ENCODE measurements at regions not wholly inside any gene's neighbourhood (a gene's known extent, or its start where the extent isn't known, plus 50 kb on each side); places are given as distances from the start of the nearest gene placed in this dataset.

GRCh38 chr1:229101011-229101871 lies 169.7 kb upstream of the RAB4A start:
- no peak for DNase-seq (ENCODE audit: extremely low spot score)
- ChIA-PET CTCF (interaction anchor here (0.7 to 1.8 kb wide), 2 partner anchors 9 kb away, joined by 3 to 4 read pairs; no protein-coding TSS in a partner anchor), POLR2A (no interaction called here)
- no peak for TF ChIP-seq CTCF (IDR thresholded peaks at IDR 0.05; ENCODE audit: control extremely low read depth, extremely low read depth, low read depth, missing control alignments)

GRCh38 chr1:229102741-229103391 lies 168.0 kb upstream of the RAB4A start:
- POLR2A ChIA-PET, result no interaction called here
- no peak for TF ChIP-seq CTCF (IDR thresholded peaks at IDR 0.05; ENCODE audit: control extremely low read depth, extremely low read depth, low read depth, missing control alignments)
- DNase-seq (ENCODE audit: extremely low spot score), result no peak
- CTCF ChIA-PET, result no interaction called here

GRCh38 chr1:229104654-229105053 lies 166.3 kb upstream of the RAB4A start:
- CTCF ChIA-PET, result no interaction called here
- DNase-seq (ENCODE audit: extremely low spot score), result no peak
- no peak for TF ChIP-seq CTCF (IDR thresholded peaks at IDR 0.05; ENCODE audit: control extremely low read depth, extremely low read depth, low read depth, missing control alignments)
- POLR2A ChIA-PET, result no interaction called here

- CTCF ChIA-PET, result no interaction called here
- POLR2A ChIA-PET, result no interaction called here
- TF ChIP-seq CTCF (IDR thresholded peaks at IDR 0.05; ENCODE audit: control extremely low read depth, extremely low read depth, low read depth, missing control alignments), result no peak
- DNase-seq (ENCODE audit: extremely low spot score), result no peak
These were observed 165.8 kb upstream of the RAB4A start for GRCh38 chr1:229105109-229105508.

GRCh38 chr1:229105822-229106525 lies 164.9 kb upstream of the RAB4A start:
- CTCF ChIA-PET, result no interaction called here
- POLR2A ChIA-PET, result no interaction called here
- DNase-seq (ENCODE audit: extremely low spot score), result no peak
- no peak for TF ChIP-seq CTCF (IDR thresholded peaks at IDR 0.05; ENCODE audit: control extremely low read depth, extremely low read depth, low read depth, missing control alignments)

- no peak for DNase-seq (ENCODE audit: extremely low spot score)
- ChIA-PET POLR2A (no interaction called here), CTCF (no interaction called here)
- no peak for TF ChIP-seq CTCF (IDR thresholded peaks at IDR 0.05; ENCODE audit: control extremely low read depth, extremely low read depth, low read depth, missing control alignments)
These were observed 164.3 kb upstream of the RAB4A start for GRCh38 chr1:229106526-229107125.
